K562 (cell line): ENCODE measurements at regions not wholly inside any gene's neighbourhood (a gene's known extent, or its start where the extent isn't known, plus 50 kb on each side); places are given as distances from the start of the nearest gene placed in this dataset.

Experiments used
- CBX2 ChIP-seq: fragments of 200-600 bp; sonication (generic); IDR thresholded peaks from one replicate; pipeline ENCODE4 v1.6.1; 2012; ENCODE audit warnings: mild to moderate bottlenecking, low read length, inconsistent platforms; ENCODE audit not compliant: insufficient read depth, poor library complexity, severe bottlenecking
- EGR1 ChIP-seq: fragments of 450-650 bp; conservative IDR thresholded peaks from 2 replicates; pipeline ENCODE4 v1.6.1; 2017; ENCODE audit warnings: mild to moderate bottlenecking
- FOXA1 ChIP-seq: fragments of 450-650 bp; IDR thresholded peaks from 2 replicates; pipeline ENCODE4 v1.6.1; 2016; ENCODE audit warnings: mild to moderate bottlenecking, borderline replicate concordance
- GABPA ChIP-seq: fragments of 200-800 bp; sonication (Bioruptor generic); conservative IDR thresholded peaks from 2 replicates; pipeline ENCODE4 v1.6.1; 2016; ENCODE audit warnings: low read depth, missing genetic modification characterization, missing compliant biosample characterization
- KDM1A ChIP-seq, 2 experiments: fragments of 450-650 bp; IDR thresholded peaks; 2 replicates each; pipeline ENCODE4 v1.6.1; 2016; ENCODE audit warnings: mild to moderate bottlenecking in 2 of 2
- RBM39 ChIP-seq: fragments of 200-400 bp; formaldehyde crosslinking; optimal IDR thresholded peaks from 2 replicates; pipeline ENCODE3; 2018; ENCODE audit warnings: low read depth, low read length
- SIRT6 ChIP-seq: IDR thresholded peaks from one replicate; pipeline ENCODE4 v1.6.1; 2012; ENCODE audit warnings: low read depth, mild to moderate bottlenecking, control low read depth, inconsistent platforms, low read length, moderate library complexity

GRCh38 chr2:125169022-125169763 lies 1144.1 kb downstream of the CNTNAP5 start:
- TF ChIP-seq SIRT6: no peak
- TF ChIP-seq RBM39: no peak
- TF ChIP-seq KDM1A (IDR thresholded peaks at IDR 0.05): no peak
- TF ChIP-seq EGR1: no peak
- TF ChIP-seq FOXA1: no peak
- TF ChIP-seq CBX2: no peak
- TF ChIP-seq GABPA (tag): no peak
